ENCODE measurements at regions not wholly inside any gene's neighbourhood (a gene's known extent, or its start where the extent isn't known, plus 50 kb on each side); places are given as distances from the start of the nearest gene placed in this dataset.
A peak's percentile ranks its signal among the peaks of the same experiment; 100 is the strongest.

DNA sequence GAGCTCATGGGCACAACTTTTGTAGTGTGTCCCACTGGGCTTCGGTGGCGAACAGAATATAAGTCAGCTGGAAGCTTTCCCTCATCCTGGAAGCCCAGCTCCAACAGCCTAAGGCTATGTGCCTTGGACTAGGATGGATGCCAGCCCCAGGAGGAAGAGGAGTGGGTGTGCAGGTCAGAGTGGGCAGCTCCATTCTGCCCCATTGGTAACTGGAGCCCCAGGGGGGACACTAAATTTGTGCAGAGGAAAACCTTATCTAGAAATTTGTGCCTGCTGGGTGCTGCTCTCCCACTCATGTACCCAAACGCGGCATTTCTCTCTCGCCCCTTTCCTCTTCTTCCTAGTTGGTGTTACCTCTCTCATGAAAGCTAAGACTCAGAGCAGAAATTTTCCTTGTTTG is 253.9 kb upstream of the MAN1A1 start:
- no peak overlapping the region for H3K4me3 ChIP-seq (ENCODE audit: low read depth, low read length)
- no peaks in the 10 kb centered on the region for H3K36me3 ChIP-seq (ENCODE audit: control insufficient read depth in 2 of 2, insufficient read depth in 1 of 2, low read length in 2 of 2)
- TF ChIP-seq ZFHX2 (tag by site-specific recombination; conservative IDR thresholded peaks at IDR 0.05), result peak; percentile 53
- no peak for TF ChIP-seq ZNF423 (tag by site-specific recombination; IDR thresholded peaks at IDR 0.05)
- no peak for TF ChIP-seq ZNF138 (tag by site-specific recombination; IDR thresholded peaks at IDR 0.05; ENCODE audit: borderline replicate concordance)
- TF ChIP-seq KLF16 (tag by site-specific recombination; IDR thresholded peaks at IDR 0.05), result no peak
- TF ChIP-seq ZNF266 (tag by site-specific recombination; IDR thresholded peaks at IDR 0.05; ENCODE audit: low read depth), result no peak
- peak; percentile 62 for TF ChIP-seq EGR2 (tag by site-specific recombination; IDR thresholded peaks at IDR 0.05; ENCODE audit: low read depth)
- H3K27ac ChIP-seq (ENCODE audit: extremely low read depth, low read depth, low read length), result no peak overlapping the region
- ChIA-PET POLR2A (interaction anchor here (0.6 kb wide), 1 partner anchor 15 kb away, joined by 6 read pairs; no protein-coding TSS in a partner anchor), CTCF (interaction anchor here (0.5 to 0.7 kb wide), 2 partner anchors 9 to 20 kb away, joined by 3 read pairs; no protein-coding TSS in a partner anchor)
- H3K4me1 ChIP-seq (ENCODE audit: control insufficient read depth, insufficient read depth, low read length), result no peaks in the 10 kb centered on the region
- H3K9me3 ChIP-seq (ENCODE audit: control insufficient read depth, insufficient read depth, low read depth, low read length), result no peaks in the 10 kb centered on the region

DNA sequence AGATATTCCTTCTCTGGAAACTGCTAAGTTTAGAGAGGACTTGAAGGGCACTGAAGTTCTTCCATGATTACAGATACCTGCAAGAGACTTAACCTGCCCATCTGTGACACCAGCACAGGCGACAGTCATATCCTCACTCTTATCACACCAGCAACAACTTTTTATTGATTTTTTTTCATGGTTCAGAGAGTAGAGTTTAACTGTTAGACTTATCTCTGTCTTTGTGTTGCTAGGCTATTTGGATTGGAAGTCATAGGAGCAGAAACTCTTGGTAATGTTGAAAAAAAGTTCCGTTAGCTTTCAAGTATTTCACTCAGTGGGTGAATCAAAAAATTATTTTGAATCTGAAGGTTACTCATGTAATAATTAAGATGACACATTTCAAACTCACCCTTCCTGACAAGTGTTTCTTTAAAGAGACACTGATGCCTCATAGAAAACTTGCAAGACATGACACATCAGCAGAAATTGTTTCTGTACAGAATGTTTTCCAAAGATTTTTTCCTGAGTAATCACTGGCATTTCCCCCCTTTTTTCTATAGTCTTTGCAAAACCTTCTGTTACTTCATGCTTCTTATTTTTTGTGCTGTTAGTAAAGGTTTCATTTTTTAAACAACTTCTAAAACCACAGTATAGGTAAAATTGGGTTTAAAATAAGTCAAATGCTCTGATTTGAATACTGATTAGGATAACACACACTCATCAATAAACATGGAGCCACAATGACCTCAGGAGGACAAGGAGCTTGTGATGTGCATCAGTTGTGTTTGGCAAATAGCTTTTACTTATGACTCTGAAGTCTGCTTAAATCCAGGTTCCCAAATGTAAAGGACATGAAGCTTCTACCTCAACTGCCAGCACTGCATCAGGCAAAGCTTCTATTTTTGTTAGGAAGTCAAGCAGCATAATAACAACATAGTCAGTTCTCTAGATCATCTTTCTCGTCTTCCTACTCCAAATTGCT is 252.9 kb upstream of the MAN1A1 start:
- Histone ChIP-seq H3K27ac (ENCODE audit: extremely low read depth, low read depth, low read length) (no peak overlapping the region), H3K9me3 (ENCODE audit: control insufficient read depth, insufficient read depth, low read depth, low read length) (no peaks in the 10 kb centered on the region), H3K4me1 (ENCODE audit: control insufficient read depth, insufficient read depth, low read length) (no peaks in the 10 kb centered on the region), H3K36me3 (ENCODE audit: control insufficient read depth in 2 of 2, insufficient read depth in 1 of 2, low read length in 2 of 2) (no peaks in the 10 kb centered on the region), H3K4me3 (ENCODE audit: low read depth, low read length) (no peak overlapping the region)
- POLR2A ChIA-PET, result no interaction called here
- CTCF ChIA-PET, result interaction anchor here (0.9 to 1.2 kb wide), 2 partner anchors 9 to 20 kb away, joined by 3 read pairs; no protein-coding TSS in a partner anchor
- TF ChIP-seq, protein P1, sequence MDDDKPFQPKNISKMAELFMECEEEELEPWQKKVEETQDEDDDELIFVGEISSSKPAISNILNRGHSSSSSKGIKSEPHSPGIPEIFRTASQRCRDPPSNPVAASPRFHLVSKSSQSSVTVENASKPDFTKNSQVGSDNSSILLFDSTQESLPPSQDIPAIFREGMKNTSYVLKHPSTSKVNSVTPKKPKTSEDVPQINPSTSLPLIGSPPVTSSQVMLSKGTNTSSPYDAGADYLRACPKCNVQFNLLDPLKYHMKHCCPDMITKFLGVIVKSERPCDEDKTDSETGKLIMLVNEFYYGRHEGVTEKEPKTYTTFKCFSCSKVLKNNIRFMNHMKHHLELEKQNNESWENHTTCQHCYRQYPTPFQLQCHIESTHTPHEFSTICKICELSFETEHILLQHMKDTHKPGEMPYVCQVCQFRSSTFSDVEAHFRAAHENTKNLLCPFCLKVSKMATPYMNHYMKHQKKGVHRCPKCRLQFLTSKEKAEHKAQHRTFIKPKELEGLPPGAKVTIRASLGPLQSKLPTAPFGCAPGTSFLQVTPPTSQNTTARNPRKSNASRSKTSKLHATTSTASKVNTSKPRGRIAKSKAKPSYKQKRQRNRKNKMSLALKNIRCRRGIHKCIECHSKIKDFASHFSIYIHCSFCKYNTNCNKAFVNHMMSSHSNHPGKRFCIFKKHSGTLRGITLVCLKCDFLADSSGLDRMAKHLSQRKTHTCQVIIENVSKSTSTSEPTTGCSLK (tag by site-specific recombination; IDR thresholded peaks at IDR 0.05), result no peak
- TF ChIP-seq, protein P2, sequence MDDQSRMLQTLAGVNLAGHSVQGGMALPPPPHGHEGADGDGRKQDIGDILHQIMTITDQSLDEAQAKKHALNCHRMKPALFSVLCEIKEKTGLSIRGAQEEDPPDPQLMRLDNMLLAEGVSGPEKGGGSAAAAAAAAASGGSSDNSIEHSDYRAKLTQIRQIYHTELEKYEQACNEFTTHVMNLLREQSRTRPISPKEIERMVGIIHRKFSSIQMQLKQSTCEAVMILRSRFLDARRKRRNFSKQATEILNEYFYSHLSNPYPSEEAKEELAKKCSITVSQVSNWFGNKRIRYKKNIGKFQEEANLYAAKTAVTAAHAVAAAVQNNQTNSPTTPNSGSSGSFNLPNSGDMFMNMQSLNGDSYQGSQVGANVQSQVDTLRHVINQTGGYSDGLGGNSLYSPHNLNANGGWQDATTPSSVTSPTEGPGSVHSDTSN (CRISPR knock-in tag; IDR thresholded peaks at IDR 0.05), result no peak
- no peak for TF ChIP-seq ZNF426 (tag by site-specific recombination; IDR thresholded peaks at IDR 0.05)
- TF ChIP-seq, protein P3, sequence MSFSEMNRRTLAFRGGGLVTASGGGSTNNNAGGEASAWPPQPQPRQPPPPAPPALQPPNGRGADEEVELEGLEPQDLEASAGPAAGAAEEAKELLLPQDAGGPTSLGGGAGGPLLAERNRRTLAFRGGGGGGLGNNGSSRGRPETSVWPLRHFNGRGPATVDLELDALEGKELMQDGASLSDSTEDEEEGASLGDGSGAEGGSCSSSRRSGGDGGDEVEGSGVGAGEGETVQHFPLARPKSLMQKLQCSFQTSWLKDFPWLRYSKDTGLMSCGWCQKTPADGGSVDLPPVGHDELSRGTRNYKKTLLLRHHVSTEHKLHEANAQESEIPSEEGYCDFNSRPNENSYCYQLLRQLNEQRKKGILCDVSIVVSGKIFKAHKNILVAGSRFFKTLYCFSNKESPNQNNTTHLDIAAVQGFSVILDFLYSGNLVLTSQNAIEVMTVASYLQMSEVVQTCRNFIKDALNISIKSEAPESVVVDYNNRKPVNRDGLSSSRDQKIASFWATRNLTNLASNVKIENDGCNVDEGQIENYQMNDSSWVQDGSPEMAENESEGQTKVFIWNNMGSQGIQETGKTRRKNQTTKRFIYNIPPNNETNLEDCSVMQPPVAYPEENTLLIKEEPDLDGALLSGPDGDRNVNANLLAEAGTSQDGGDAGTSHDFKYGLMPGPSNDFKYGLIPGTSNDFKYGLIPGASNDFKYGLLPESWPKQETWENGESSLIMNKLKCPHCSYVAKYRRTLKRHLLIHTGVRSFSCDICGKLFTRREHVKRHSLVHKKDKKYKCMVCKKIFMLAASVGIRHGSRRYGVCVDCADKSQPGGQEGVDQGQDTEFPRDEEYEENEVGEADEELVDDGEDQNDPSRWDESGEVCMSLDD (tag by site-specific recombination; IDR thresholded peaks at IDR 0.05), result no peak
- TF ChIP-seq, protein P4, sequence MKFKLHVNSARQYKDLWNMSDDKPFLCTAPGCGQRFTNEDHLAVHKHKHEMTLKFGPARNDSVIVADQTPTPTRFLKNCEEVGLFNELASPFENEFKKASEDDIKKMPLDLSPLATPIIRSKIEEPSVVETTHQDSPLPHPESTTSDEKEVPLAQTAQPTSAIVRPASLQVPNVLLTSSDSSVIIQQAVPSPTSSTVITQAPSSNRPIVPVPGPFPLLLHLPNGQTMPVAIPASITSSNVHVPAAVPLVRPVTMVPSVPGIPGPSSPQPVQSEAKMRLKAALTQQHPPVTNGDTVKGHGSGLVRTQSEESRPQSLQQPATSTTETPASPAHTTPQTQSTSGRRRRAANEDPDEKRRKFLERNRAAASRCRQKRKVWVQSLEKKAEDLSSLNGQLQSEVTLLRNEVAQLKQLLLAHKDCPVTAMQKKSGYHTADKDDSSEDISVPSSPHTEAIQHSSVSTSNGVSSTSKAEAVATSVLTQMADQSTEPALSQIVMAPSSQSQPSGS (tag by site-specific recombination; IDR thresholded peaks at IDR 0.05; ENCODE audit: low read depth), result no peak
- no peak for TF ChIP-seq ZNF266 (tag by site-specific recombination; IDR thresholded peaks at IDR 0.05; ENCODE audit: low read depth)
- no peak for TF ChIP-seq YY2 (tag by site-specific recombination; IDR thresholded peaks at IDR 0.05)
- TF ChIP-seq, protein P5, sequence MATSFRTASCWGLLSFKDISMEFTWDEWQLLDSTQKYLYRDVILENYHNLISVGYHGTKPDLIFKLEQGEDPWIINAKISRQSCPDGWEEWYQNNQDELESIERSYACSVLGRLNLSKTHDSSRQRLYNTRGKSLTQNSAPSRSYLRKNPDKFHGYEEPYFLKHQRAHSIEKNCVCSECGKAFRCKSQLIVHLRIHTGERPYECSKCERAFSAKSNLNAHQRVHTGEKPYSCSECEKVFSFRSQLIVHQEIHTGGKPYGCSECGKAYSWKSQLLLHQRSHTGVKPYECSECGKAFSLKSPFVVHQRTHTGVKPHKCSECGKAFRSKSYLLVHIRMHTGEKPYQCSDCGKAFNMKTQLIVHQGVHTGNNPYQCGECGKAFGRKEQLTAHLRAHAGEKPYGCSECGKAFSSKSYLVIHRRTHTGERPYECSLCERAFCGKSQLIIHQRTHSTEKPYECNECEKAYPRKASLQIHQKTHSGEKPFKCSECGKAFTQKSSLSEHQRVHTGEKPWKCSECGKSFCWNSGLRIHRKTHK (tag by site-specific recombination; IDR thresholded peaks at IDR 0.05), result no peak
- TF ChIP-seq ZNF324 (tag by site-specific recombination; IDR thresholded peaks at IDR 0.05), result no peak
- no peak for TF ChIP-seq ZNF830 (tag by site-specific recombination; IDR thresholded peaks at IDR 0.05; ENCODE audit: low read depth)
- TF ChIP-seq ZNF274 (IDR thresholded peaks at IDR 0.05; ENCODE audit: low read length), result no peak
- TF ChIP-seq ZNF274 (tag by site-specific recombination; IDR thresholded peaks at IDR 0.05; ENCODE audit: borderline replicate concordance), result no peak
- no peak for TF ChIP-seq ZNF747 (tag by site-specific recombination; IDR thresholded peaks at IDR 0.05)
- no peak for TF ChIP-seq KLF1 (tag by site-specific recombination; IDR thresholded peaks at IDR 0.05)
- TF ChIP-seq ZFP41 (tag by site-specific recombination; IDR thresholded peaks at IDR 0.05; ENCODE audit: borderline replicate concordance), result no peak
- TF ChIP-seq, protein P6, sequence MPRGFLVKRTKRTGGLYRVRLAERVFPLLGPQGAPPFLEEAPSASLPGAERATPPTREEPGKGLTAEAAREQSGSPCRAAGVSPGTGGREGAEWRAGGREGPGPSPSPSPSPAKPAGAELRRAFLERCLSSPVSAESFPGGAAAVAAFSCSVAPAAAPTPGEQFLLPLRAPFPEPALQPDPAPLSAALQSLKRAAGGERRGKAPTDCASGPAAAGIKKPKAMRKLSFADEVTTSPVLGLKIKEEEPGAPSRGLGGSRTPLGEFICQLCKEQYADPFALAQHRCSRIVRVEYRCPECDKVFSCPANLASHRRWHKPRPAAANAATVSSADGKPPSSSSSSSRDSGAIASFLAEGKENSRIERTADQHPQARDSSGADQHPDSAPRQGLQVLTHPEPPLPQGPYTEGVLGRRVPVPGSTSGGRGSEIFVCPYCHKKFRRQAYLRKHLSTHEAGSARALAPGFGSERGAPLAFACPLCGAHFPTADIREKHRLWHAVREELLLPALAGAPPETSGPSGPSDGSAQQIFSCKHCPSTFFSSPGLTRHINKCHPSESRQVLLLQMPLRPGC (tag by site-specific recombination; IDR thresholded peaks at IDR 0.05), result no peak
- TF ChIP-seq ZBTB17 (tag by site-specific recombination; IDR thresholded peaks at IDR 0.05), result no peak

Data from HEK293 (cell line).